ENCODE measurements at regions not wholly inside any gene's neighbourhood (a gene's known extent, or its start where the extent isn't known, plus 50 kb on each side); places are given as distances from the start of the nearest gene placed in this dataset.

GRCh38 chr11:94697156-94697555 lies 71.0 kb upstream of the AMOTL1 start:
- Histone ChIP-seq H3K4me2 (ENCODE audit: control insufficient read depth, insufficient read depth) (no peak overlapping the region), H3K79me2 (ENCODE audit: control insufficient read depth, insufficient read depth, low read length) (no peaks in the 10 kb centered on the region), H3K9me3 (replicated peaks; ENCODE audit: control insufficient read depth, insufficient read depth, low read length) (no peaks in the 10 kb centered on the region), H4K20me1 (ENCODE audit: control insufficient read depth, insufficient read depth) (no peaks in the 10 kb centered on the region), H3K4me3 (no peak overlapping the region), H2AFZ (ENCODE audit: control insufficient read depth, low read depth, low read length) (no peak overlapping the region), H3K27me3 (replicated peaks in 1 of 2; ENCODE audit: control insufficient read depth in 2 of 2, insufficient read depth in 2 of 2, low read length in 1 of 2) (no peaks in the 10 kb centered on the region), H3K9ac (ENCODE audit: control insufficient read depth, insufficient read depth, low read length) (no peak overlapping the region), H3K4me1 (ENCODE audit: control insufficient read depth, insufficient read depth, low read length) (no peaks in the 10 kb centered on the region), H3K27ac (ENCODE audit: control insufficient read depth, insufficient read depth) (no peak overlapping the region), H3K36me3 (ENCODE audit: control insufficient read depth in 2 of 2, insufficient read depth in 2 of 2, low read length in 1 of 2) (no peaks in the 10 kb centered on the region)
- RAD21 ChIA-PET (ENCODE audit: unreplicated experiment), result no interaction called here
- POLR2A ChIA-PET, result no interaction called here
- DNase-seq (ENCODE audit: low read depth, low spot score), result no peak
- no TSS peak for BruUV-seq (replicated peaks)
- FAIRE-seq, result no peak
- in situ Hi-C loops (cut with MboI), result no loop called here
- CTCF ChIA-PET, result no interaction called here
- intact Hi-C loops (cut with micrococcal nuclease; ENCODE audit: unreplicated experiment), result no loop called here
- SMC1A ChIA-PET (ENCODE audit: uncharacterized antibody, unreplicated experiment), result no interaction called here
- ATAC-seq, result no peak
- no peak for TF ChIP-seq CBX5 (IDR thresholded peaks at IDR 0.05; ENCODE audit: low read depth)
- TF ChIP-seq FOXM1 (IDR thresholded peaks at IDR 0.05; ENCODE audit: low read depth, low read length), result no peak
- no peak for TF ChIP-seq SP1 (IDR thresholded peaks at IDR 0.05; ENCODE audit: low read depth, low read length)
- no peak for TF ChIP-seq IKZF1 (conservative IDR thresholded peaks at IDR 0.05)
- no peak for TF ChIP-seq POLR2AphosphoS2 (IDR thresholded peaks at IDR 0.05; ENCODE audit: low read depth, low read length)
- TF ChIP-seq SIN3A (IDR thresholded peaks at IDR 0.05; ENCODE audit: low read depth, low read length), result no peak
- no peak for TF ChIP-seq HDGF (IDR thresholded peaks at IDR 0.05)

- DNase-seq (ENCODE audit: low read depth, low spot score) (no peak), ATAC-seq (no peak), FAIRE-seq (no peak)
- SMC1A ChIA-PET (ENCODE audit: uncharacterized antibody, unreplicated experiment), result interaction anchor here (0.7 kb wide), 1 partner anchor 282 kb away, joined by 3 read pairs; no protein-coding TSS in a partner anchor
- Histone ChIP-seq H2AFZ (ENCODE audit: control insufficient read depth, low read depth, low read length) (no peak overlapping the region), H3K27ac (ENCODE audit: control insufficient read depth, insufficient read depth) (no peak overlapping the region), H3K4me1 (ENCODE audit: control insufficient read depth, insufficient read depth, low read length) (no peaks in the 10 kb centered on the region), H3K27me3 (replicated peaks in 1 of 2; ENCODE audit: control insufficient read depth in 2 of 2, insufficient read depth in 2 of 2, low read length in 1 of 2) (no peaks in the 10 kb centered on the region; a peak in 1 of 4 replicates), H4K20me1 (ENCODE audit: control insufficient read depth, insufficient read depth) (no peaks in the 10 kb centered on the region), H3K4me2 (ENCODE audit: control insufficient read depth, insufficient read depth) (no peak overlapping the region), H3K9me3 (replicated peaks; ENCODE audit: control insufficient read depth, insufficient read depth, low read length) (no peaks in the 10 kb centered on the region), H3K4me3 (no peak overlapping the region), H3K36me3 (ENCODE audit: control insufficient read depth in 2 of 2, insufficient read depth in 2 of 2, low read length in 1 of 2) (no peaks in the 10 kb centered on the region), H3K9ac (ENCODE audit: control insufficient read depth, insufficient read depth, low read length) (no peak overlapping the region), H3K79me2 (ENCODE audit: control insufficient read depth, insufficient read depth, low read length) (no peaks in the 10 kb centered on the region)
- in situ Hi-C loops (cut with MboI) (no loop called here), intact Hi-C loops (cut with micrococcal nuclease; ENCODE audit: unreplicated experiment) (no loop called here)
- BruUV-seq (replicated peaks), result no TSS peak
- POLR2A ChIA-PET, result no interaction called here
- CTCF ChIA-PET, result no interaction called here
- WGBS (ENCODE audit: insufficient coverage, insufficient replicate concordance, low lambda C conversion rate, missing lambda C conversion rate), result 0% methylated on average over 1 of the region's 1 CpG
- RAD21 ChIA-PET (ENCODE audit: unreplicated experiment), result no interaction called here
- TF ChIP-seq YBX1 (IDR thresholded peaks at IDR 0.05) (no peak), HCFC1 (IDR thresholded peaks at IDR 0.05; ENCODE audit: low read length) (no peak), SMAD1 (IDR thresholded peaks at IDR 0.05; ENCODE audit: low read depth, partially characterized antibody) (no peak), SMAD5 (IDR thresholded peaks at IDR 0.05; ENCODE audit: low read depth) (no peak), ELK1 (IDR thresholded peaks at IDR 0.05; ENCODE audit: low read depth, low read length) (no peak), HDAC2 (IDR thresholded peaks at IDR 0.05) (no peak), TAF1 (IDR thresholded peaks at IDR 0.05; ENCODE audit: borderline replicate concordance, low read depth, low read length) (no peak), MEF2B (IDR thresholded peaks at IDR 0.05; ENCODE audit: partially characterized antibody, poor library complexity, severe bottlenecking) (no peak)
Measured at GRCh38 chr11:94700622-94701021, 67.5 kb upstream of the AMOTL1 start.

Data from GM12878 (cell line).